ENCODE measurements at regions not wholly inside any gene's neighbourhood (a gene's known extent, or its start where the extent isn't known, plus 50 kb on each side); places are given as distances from the start of the nearest gene placed in this dataset.

- H3K27me3 ChIP-seq (ENCODE audit: insufficient read depth, poor library complexity, severe bottlenecking): no peaks in the 10 kb centered on the region
- TF ChIP-seq GABPA (IDR thresholded peaks at IDR 0.05; ENCODE audit: low read depth): no peak
- no peak for TF ChIP-seq REST (IDR thresholded peaks at IDR 0.05; ENCODE audit: insufficient replicate concordance, low read depth)
- TF ChIP-seq CTCF (IDR thresholded peaks at IDR 0.05; ENCODE audit: insufficient read depth, low read length): no peak
- no peak for TF ChIP-seq SPI1 (IDR thresholded peaks at IDR 0.05; ENCODE audit: borderline replicate concordance, low read depth)
- TF ChIP-seq POLR2AphosphoS5 (IDR thresholded peaks at IDR 0.05; ENCODE audit: low read depth): no peak
- H3K27ac ChIP-seq (replicated peaks): no peak overlapping the region
- no peak overlapping the region for H3K4me3 ChIP-seq (replicated peaks; ENCODE audit: insufficient read depth, low read length)
- no peak for DNase-seq (ENCODE audit: low read depth in 1 of 2, low spot score in 1 of 2)
These were observed 280.8 kb downstream of the ARHGAP12 start for GRCh38 chr10:31647861-31648260.

- H3K27me3 ChIP-seq (ENCODE audit: insufficient read depth, poor library complexity, severe bottlenecking): no peaks in the 10 kb centered on the region
- no peak overlapping the region for H3K4me3 ChIP-seq (replicated peaks; ENCODE audit: insufficient read depth, low read length)
- DNase-seq (ENCODE audit: low read depth in 1 of 2, low spot score in 1 of 2): no peak
- TF ChIP-seq POLR2AphosphoS5 (IDR thresholded peaks at IDR 0.05; ENCODE audit: low read depth): no peak
- TF ChIP-seq REST (IDR thresholded peaks at IDR 0.05; ENCODE audit: insufficient replicate concordance, low read depth): no peak
- no peak for TF ChIP-seq GABPA (IDR thresholded peaks at IDR 0.05; ENCODE audit: low read depth)
- TF ChIP-seq CTCF (IDR thresholded peaks at IDR 0.05; ENCODE audit: insufficient read depth, low read length): no peak
- no peak for TF ChIP-seq SPI1 (IDR thresholded peaks at IDR 0.05; ENCODE audit: borderline replicate concordance, low read depth)
- H3K27ac ChIP-seq (replicated peaks): no peak overlapping the region
These were observed 282.1 kb downstream of the ARHGAP12 start for GRCh38 chr10:31646519-31646918.

- Histone ChIP-seq H3K27ac (replicated peaks) (no peak overlapping the region), H3K4me3 (replicated peaks; ENCODE audit: insufficient read depth, low read length) (no peak overlapping the region), H3K27me3 (ENCODE audit: insufficient read depth, poor library complexity, severe bottlenecking) (no peaks in the 10 kb centered on the region)
- no peak for TF ChIP-seq GABPA (IDR thresholded peaks at IDR 0.05; ENCODE audit: low read depth)
- TF ChIP-seq CTCF (IDR thresholded peaks at IDR 0.05; ENCODE audit: insufficient read depth, low read length): no peak
- no peak for TF ChIP-seq SPI1 (IDR thresholded peaks at IDR 0.05; ENCODE audit: borderline replicate concordance, low read depth)
- TF ChIP-seq POLR2AphosphoS5 (IDR thresholded peaks at IDR 0.05; ENCODE audit: low read depth): no peak
- no peak for TF ChIP-seq REST (IDR thresholded peaks at IDR 0.05; ENCODE audit: insufficient replicate concordance, low read depth)
- no peak for DNase-seq (ENCODE audit: low read depth in 1 of 2, low spot score in 1 of 2)
These were observed 282.8 kb downstream of the ARHGAP12 start for GRCh38 chr10:31645786-31646185.

Measured in HL-60 (cell line).